Ovary (tissue), 3 donors: ENCODE measurements at regions not wholly inside any gene's neighbourhood (a gene's known extent, or its start where the extent isn't known, plus 50 kb on each side); places are given as distances from the start of the nearest gene placed in this dataset.
"Not testable (repeated sequence)": the region's sequence is repeated elsewhere in the genome, so short reads cannot be mapped to it uniquely, and the experiment has no call there.

Experiments
- CTCF ChIP-seq, 3 donors: fragments of 450-650 bp in 2 of 3; fragments of 200-600 bp in 1 of 3; IDR thresholded peaks; one replicate each; pipeline versions ENCODE4 v1.5.1 to v1.8.0; 2016 to 2022; ENCODE audit warnings: antibody characterized with exemption in 3 of 3, mild to moderate bottlenecking in 1 of 3
- POLR2A ChIP-seq: fragments of 450-650 bp; IDR thresholded peaks from one replicate; pipeline ENCODE4 v1.6.1; 2017; ENCODE audit warnings: antibody characterized with exemption, mild to moderate bottlenecking, moderate library complexity
- donor health status: DM: no; HTN: no; CAD: no.

GRCh38 chr21:9003909-9004814 lies 1517.2 kb upstream of the TPTE start:
- TF ChIP-seq POLR2A; CTCF (IDR thresholded peaks at IDR 0.05): not testable (repeated sequence)
